ENCODE measurements at regions not wholly inside any gene's neighbourhood (a gene's known extent, or its start where the extent isn't known, plus 50 kb on each side); places are given as distances from the start of the nearest gene placed in this dataset.
"Not testable (repeated sequence)": the region's sequence is repeated elsewhere in the genome, so short reads cannot be mapped to it uniquely, and the experiment has no call there.

DNA sequence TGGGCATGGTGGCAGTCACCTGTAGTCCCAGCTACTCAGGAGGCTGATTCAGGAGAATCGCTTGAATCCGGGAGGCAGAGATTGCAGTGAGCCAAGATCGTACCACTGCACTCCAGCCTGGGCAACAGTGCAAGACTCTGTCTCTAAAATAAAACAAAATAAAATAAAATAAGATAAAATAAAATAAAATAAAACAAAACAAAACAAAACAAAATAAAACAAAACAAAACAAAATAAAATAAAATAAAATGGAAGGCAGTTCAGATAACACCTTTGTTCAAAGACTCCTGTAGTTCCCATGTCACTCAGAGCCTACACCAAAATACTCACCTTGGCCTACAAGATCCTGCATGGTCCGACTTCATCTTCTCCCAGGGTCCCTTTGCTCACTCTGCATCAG lies 61.3 kb downstream of the SYF2 start:
- not testable (repeated sequence) for H3K4me1 ChIP-seq (ENCODE audit: control insufficient read depth in 1 of 2, insufficient read depth in 2 of 2, low read length in 2 of 2); H3K4me3 ChIP-seq (ENCODE audit: low read depth in 1 of 2, low read length in 2 of 2); H3K9me3 ChIP-seq (ENCODE audit: control insufficient read depth in 1 of 2, low read length in 2 of 2); H3K27me3 ChIP-seq (ENCODE audit: low read depth, low read length); H3K27ac ChIP-seq (ENCODE audit: low read length); H3K36me3 ChIP-seq (ENCODE audit: control insufficient read depth in 1 of 2, insufficient read depth in 2 of 2, low read length in 2 of 2)

DNA sequence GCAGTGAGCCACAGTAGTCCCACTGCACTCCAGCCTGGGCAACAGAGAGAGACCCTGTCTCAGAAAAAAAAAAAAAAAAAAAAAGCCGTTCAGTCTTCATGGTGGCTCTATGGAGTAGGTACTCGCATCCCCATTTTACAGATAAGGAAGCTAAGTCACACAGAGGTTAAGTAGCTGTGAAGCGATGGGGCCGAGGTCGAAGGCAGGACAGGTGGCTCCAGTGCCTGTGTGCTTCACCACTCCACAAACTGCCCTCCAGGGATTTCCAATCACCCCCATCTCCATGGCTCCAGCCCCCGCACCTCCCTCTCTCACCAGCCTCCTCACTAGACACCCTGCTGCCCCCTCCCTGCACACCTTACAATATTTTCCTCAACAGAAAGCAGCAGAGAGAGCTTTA lies 61.9 kb downstream of the SYF2 start:
- Histone ChIP-seq H3K9me3 (ENCODE audit: control insufficient read depth in 1 of 2, low read length in 2 of 2) (no peaks in the 10 kb centered on the region), H3K4me1 (ENCODE audit: control insufficient read depth in 1 of 2, insufficient read depth in 2 of 2, low read length in 2 of 2) (peaks cover 0 to 4% of the 10 kb centered on the region in 2 donors), H3K36me3 (ENCODE audit: control insufficient read depth in 1 of 2, insufficient read depth in 2 of 2, low read length in 2 of 2) (no peaks in the 10 kb centered on the region), H3K27ac (ENCODE audit: low read length) (no peak overlapping the region), H3K4me3 (ENCODE audit: low read depth in 1 of 2, low read length in 2 of 2) (no peak overlapping the region), H3K27me3 (ENCODE audit: low read depth, low read length) (no peaks in the 10 kb centered on the region)

DNA sequence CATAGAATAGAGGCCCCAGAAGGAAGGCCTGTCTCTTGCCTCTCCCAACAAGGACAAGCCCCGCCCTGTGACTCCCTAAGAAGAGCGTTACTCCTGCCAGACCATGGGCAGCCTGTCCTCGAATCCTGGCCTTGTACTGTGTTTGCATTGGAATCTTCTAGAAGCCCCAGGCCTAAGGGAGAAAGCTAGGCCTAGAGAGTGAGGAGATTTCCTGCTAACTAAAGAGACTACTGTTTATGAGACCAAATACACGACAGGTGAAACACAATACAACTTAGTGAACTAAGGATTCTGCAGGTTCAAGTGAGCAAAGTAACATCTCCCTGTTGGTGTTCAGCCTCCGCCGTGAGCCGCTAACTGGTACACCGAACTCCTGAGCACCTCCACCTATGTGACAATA lies 62.7 kb downstream of the SYF2 start:
- H3K27me3 ChIP-seq (ENCODE audit: low read depth, low read length), result no peaks in the 10 kb centered on the region
- no peaks in the 10 kb centered on the region for H3K9me3 ChIP-seq (ENCODE audit: control insufficient read depth in 1 of 2, low read length in 2 of 2)
- no peak overlapping the region for H3K4me3 ChIP-seq (ENCODE audit: low read depth in 1 of 2, low read length in 2 of 2)
- no peaks in the 10 kb centered on the region for H3K36me3 ChIP-seq (ENCODE audit: control insufficient read depth in 1 of 2, insufficient read depth in 2 of 2, low read length in 2 of 2)
- no peak overlapping the region for H3K27ac ChIP-seq (ENCODE audit: low read length)
- H3K4me1 ChIP-seq (ENCODE audit: control insufficient read depth in 1 of 2, insufficient read depth in 2 of 2, low read length in 2 of 2), result peaks cover 0 to 4% of the 10 kb centered on the region in 2 donors

GRCh38 chr1:25169168-25169567 lies 63.1 kb downstream of the SYF2 start:
- H3K27me3 ChIP-seq (ENCODE audit: low read depth, low read length), result no peaks in the 10 kb centered on the region
- peaks cover 0 to 4% of the 10 kb centered on the region in 2 donors for H3K4me1 ChIP-seq (ENCODE audit: control insufficient read depth in 1 of 2, insufficient read depth in 2 of 2, low read length in 2 of 2)
- H3K36me3 ChIP-seq (ENCODE audit: control insufficient read depth in 1 of 2, insufficient read depth in 2 of 2, low read length in 2 of 2), result no peaks in the 10 kb centered on the region
- no peak overlapping the region for H3K4me3 ChIP-seq (ENCODE audit: low read depth in 1 of 2, low read length in 2 of 2)
- peak overlapping the region; percentile 23 for H3K27ac ChIP-seq (ENCODE audit: low read length)
- no peaks in the 10 kb centered on the region for H3K9me3 ChIP-seq (ENCODE audit: control insufficient read depth in 1 of 2, low read length in 2 of 2)

GRCh38 chr1:25168193-25169071 lies 63.9 kb downstream of the SYF2 start:
- H3K36me3 ChIP-seq (ENCODE audit: control insufficient read depth in 1 of 2, insufficient read depth in 2 of 2, low read length in 2 of 2), result no peaks in the 10 kb centered on the region
- H3K4me3 ChIP-seq (ENCODE audit: low read depth in 1 of 2, low read length in 2 of 2), result no peak overlapping the region
- H3K27me3 ChIP-seq (ENCODE audit: low read depth, low read length), result no peaks in the 10 kb centered on the region
- H3K9me3 ChIP-seq (ENCODE audit: control insufficient read depth in 1 of 2, low read length in 2 of 2), result no peaks in the 10 kb centered on the region
- peak overlapping the region; percentile 23 for H3K27ac ChIP-seq (ENCODE audit: low read length)
- H3K4me1 ChIP-seq (ENCODE audit: control insufficient read depth in 1 of 2, insufficient read depth in 2 of 2, low read length in 2 of 2), result peaks cover 0 to 4% of the 10 kb centered on the region in 2 donors

- Histone ChIP-seq H3K27me3 (ENCODE audit: low read depth, low read length) (no peaks in the 10 kb centered on the region), H3K4me3 (ENCODE audit: low read depth in 1 of 2, low read length in 2 of 2) (no peak overlapping the region), H3K27ac (ENCODE audit: low read length) (no peak overlapping the region), H3K36me3 (ENCODE audit: control insufficient read depth in 1 of 2, insufficient read depth in 2 of 2, low read length in 2 of 2) (no peaks in the 10 kb centered on the region), H3K4me1 (ENCODE audit: control insufficient read depth in 1 of 2, insufficient read depth in 2 of 2, low read length in 2 of 2) (peaks cover 0 to 4% of the 10 kb centered on the region in 2 donors), H3K9me3 (ENCODE audit: control insufficient read depth in 1 of 2, low read length in 2 of 2) (no peaks in the 10 kb centered on the region)
These were observed 64.8 kb downstream of the SYF2 start for GRCh38 chr1:25167269-25168192.

- no peak overlapping the region for H3K27ac ChIP-seq (ENCODE audit: low read length)
- H3K36me3 ChIP-seq (ENCODE audit: control insufficient read depth in 1 of 2, insufficient read depth in 2 of 2, low read length in 2 of 2), result no peaks in the 10 kb centered on the region
- H3K4me1 ChIP-seq (ENCODE audit: control insufficient read depth in 1 of 2, insufficient read depth in 2 of 2, low read length in 2 of 2), result peaks cover 0 to 4% of the 10 kb centered on the region in 2 donors
- no peaks in the 10 kb centered on the region for H3K9me3 ChIP-seq (ENCODE audit: control insufficient read depth in 1 of 2, low read length in 2 of 2)
- H3K4me3 ChIP-seq (ENCODE audit: low read depth in 1 of 2, low read length in 2 of 2), result no peak overlapping the region
- H3K27me3 ChIP-seq (ENCODE audit: low read depth, low read length), result no peaks in the 10 kb centered on the region
These were observed 65.5 kb downstream of the SYF2 start for GRCh38 chr1:25166847-25167246.

GRCh38 chr1:25163986-25164385 lies 68.3 kb downstream of the SYF2 start:
- peaks cover 0 to 4% of the 10 kb centered on the region in 2 donors for H3K4me1 ChIP-seq (ENCODE audit: control insufficient read depth in 1 of 2, insufficient read depth in 2 of 2, low read length in 2 of 2)

GRCh38 chr1:25161981-25162380 lies 70.3 kb downstream of the SYF2 start:
- no peaks in the 10 kb centered on the region for H3K4me1 ChIP-seq (ENCODE audit: control insufficient read depth in 1 of 2, insufficient read depth in 2 of 2, low read length in 2 of 2)
- no peaks in the 10 kb centered on the region for H3K27me3 ChIP-seq (ENCODE audit: low read depth, low read length)
- H3K27ac ChIP-seq (ENCODE audit: low read length), result no peak overlapping the region
- no peaks in the 10 kb centered on the region for H3K36me3 ChIP-seq (ENCODE audit: control insufficient read depth in 1 of 2, insufficient read depth in 2 of 2, low read length in 2 of 2)
- no peak overlapping the region for H3K4me3 ChIP-seq (ENCODE audit: low read depth in 1 of 2, low read length in 2 of 2)
- H3K9me3 ChIP-seq (ENCODE audit: control insufficient read depth in 1 of 2, low read length in 2 of 2), result peaks cover 0 to 12% of the 10 kb centered on the region in 2 donors

More at GRCh38 chr1:25163986-25164385, 68.3 kb downstream of the SYF2 start:
- no peaks in the 10 kb centered on the region for H3K36me3 ChIP-seq (ENCODE audit: control insufficient read depth in 1 of 2, insufficient read depth in 2 of 2, low read length in 2 of 2)
- H3K9me3 ChIP-seq (ENCODE audit: control insufficient read depth in 1 of 2, low read length in 2 of 2), result peaks cover 0 to 12% of the 10 kb centered on the region in 2 donors
- H3K27me3 ChIP-seq (ENCODE audit: low read depth, low read length), result no peaks in the 10 kb centered on the region
- no peak overlapping the region for H3K4me3 ChIP-seq (ENCODE audit: low read depth in 1 of 2, low read length in 2 of 2)
- H3K27ac ChIP-seq (ENCODE audit: low read length), result no peak overlapping the region

- Histone ChIP-seq H3K36me3 (ENCODE audit: control insufficient read depth in 1 of 2, insufficient read depth in 2 of 2, low read length in 2 of 2) (no peaks in the 10 kb centered on the region), H3K4me3 (ENCODE audit: low read depth in 1 of 2, low read length in 2 of 2) (no peak overlapping the region), H3K9me3 (ENCODE audit: control insufficient read depth in 1 of 2, low read length in 2 of 2) (peaks cover 0 to 22% of the 10 kb centered on the region in 2 donors), H3K4me1 (ENCODE audit: control insufficient read depth in 1 of 2, insufficient read depth in 2 of 2, low read length in 2 of 2) (no peaks in the 10 kb centered on the region), H3K27ac (ENCODE audit: low read length) (no peak overlapping the region), H3K27me3 (ENCODE audit: low read depth, low read length) (no peaks in the 10 kb centered on the region)
These were observed 74.5 kb downstream of the SYF2 start for GRCh38 chr1:25157846-25158245.

DNA sequence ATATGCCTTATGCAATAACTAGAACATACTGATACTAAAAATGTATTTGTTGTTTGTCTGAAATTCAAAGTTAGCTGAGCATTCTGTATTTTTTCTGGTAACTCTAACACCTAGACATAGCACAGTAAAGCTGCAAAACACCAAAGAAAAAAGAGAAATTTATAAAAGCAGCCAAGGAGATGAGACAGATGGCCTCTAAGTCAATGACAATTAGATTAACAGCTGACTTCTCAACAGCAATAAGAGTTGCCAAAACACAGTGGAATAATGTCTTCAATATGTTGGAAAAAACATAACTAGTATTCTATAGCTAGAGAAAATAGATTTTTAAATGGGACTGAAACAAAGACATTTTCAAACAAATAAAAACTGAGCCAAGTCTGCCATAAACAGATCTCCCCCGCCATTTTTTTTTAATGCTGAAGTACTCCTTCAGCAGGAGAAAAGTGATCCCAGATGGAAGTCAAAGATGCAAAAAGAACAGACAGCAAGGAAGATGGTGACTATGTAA lies 81.3 kb downstream of the SYF2 start:
- Histone ChIP-seq H3K9me3 (ENCODE audit: control insufficient read depth in 1 of 2, low read length in 2 of 2) (peaks cover 0 to 9% of the 10 kb centered on the region in 2 donors), H3K4me1 (ENCODE audit: control insufficient read depth in 1 of 2, insufficient read depth in 2 of 2, low read length in 2 of 2) (no peaks in the 10 kb centered on the region), H3K27me3 (ENCODE audit: low read depth, low read length) (peaks cover 4% of the 10 kb centered on the region), H3K36me3 (ENCODE audit: control insufficient read depth in 1 of 2, insufficient read depth in 2 of 2, low read length in 2 of 2) (no peaks in the 10 kb centered on the region), H3K27ac (ENCODE audit: low read length) (no peak overlapping the region), H3K4me3 (ENCODE audit: low read depth in 1 of 2, low read length in 2 of 2) (no peak overlapping the region)

Measured in muscle layer of duodenum (tissue), 2 donors.